Cerebellar cortex (tissue), 1 donor: ENCODE measurements at regions not wholly inside any gene's neighbourhood (a gene's known extent, or its start where the extent isn't known, plus 50 kb on each side); places are given as distances from the start of the nearest gene placed in this dataset.

Experiments used
- DNase-seq: peaks from one replicate; pipeline ENCODE4 v3.0.0-alpha.2; 2015; ENCODE audit warnings: low spot score

DNA sequence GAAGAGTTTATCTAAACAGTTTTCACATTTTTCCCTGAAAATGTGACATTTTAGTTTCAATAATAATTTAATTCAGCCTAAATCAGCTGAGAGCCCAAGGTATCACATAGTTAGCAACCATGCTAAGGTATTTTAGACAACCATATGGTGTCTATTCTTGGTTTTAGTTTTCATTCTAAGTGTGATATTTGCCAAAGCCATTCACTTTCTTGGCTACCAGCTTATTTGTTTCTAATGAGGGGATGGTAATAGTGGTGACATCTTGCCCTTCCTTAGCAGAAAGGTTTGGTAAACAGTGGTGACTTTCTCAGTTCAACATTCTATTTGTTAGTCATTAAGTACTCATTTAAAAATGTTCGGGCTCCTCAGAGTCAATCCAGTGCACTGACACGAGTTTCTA is 854.9 kb upstream of the HTR2C start:
- no peak for DNase-seq

GRCh38 chrX:113726898-113727297 is 857.0 kb upstream of the HTR2C start:
- no peak for DNase-seq

GRCh38 chrX:113726466-113726865 is 857.4 kb upstream of the HTR2C start:
- DNase-seq, result no peak

GRCh38 chrX:113726009-113726408 is 857.9 kb upstream of the HTR2C start:
- no peak for DNase-seq

GRCh38 chrX:113699939-113700338 is 859.3 kb upstream of the AMOT start:
- no peak for DNase-seq

GRCh38 chrX:113675278-113675677 is 834.6 kb upstream of the AMOT start:
- no peak for DNase-seq

- no peak for DNase-seq
These were observed 810.7 kb upstream of the AMOT start for GRCh38 chrX:113651306-113651705.

- DNase-seq, result no peak
These were observed 803.8 kb upstream of the AMOT start for GRCh38 chrX:113644426-113644825.

DNA sequence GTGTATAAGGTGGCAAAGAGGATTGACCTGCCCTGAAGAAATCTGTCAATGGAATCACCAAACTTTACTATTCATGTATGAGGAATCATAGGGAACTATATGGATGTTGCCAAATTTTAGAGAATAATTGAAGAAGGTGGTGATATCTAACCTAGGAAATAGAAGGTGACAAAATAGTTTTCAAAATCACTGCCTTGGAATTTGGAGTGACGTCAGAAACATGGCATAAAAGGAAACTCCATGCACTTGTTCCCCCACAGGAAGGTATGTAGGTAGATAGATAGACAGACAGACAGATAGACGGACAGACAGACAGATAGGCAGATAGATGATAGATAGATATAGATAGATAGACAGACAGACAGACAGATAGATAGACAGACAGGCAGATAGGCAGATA is 793.9 kb upstream of the AMOT start:
- no peak for DNase-seq

- DNase-seq, result no peak
These were observed 788.7 kb upstream of the AMOT start for GRCh38 chrX:113629326-113629725.

DNA sequence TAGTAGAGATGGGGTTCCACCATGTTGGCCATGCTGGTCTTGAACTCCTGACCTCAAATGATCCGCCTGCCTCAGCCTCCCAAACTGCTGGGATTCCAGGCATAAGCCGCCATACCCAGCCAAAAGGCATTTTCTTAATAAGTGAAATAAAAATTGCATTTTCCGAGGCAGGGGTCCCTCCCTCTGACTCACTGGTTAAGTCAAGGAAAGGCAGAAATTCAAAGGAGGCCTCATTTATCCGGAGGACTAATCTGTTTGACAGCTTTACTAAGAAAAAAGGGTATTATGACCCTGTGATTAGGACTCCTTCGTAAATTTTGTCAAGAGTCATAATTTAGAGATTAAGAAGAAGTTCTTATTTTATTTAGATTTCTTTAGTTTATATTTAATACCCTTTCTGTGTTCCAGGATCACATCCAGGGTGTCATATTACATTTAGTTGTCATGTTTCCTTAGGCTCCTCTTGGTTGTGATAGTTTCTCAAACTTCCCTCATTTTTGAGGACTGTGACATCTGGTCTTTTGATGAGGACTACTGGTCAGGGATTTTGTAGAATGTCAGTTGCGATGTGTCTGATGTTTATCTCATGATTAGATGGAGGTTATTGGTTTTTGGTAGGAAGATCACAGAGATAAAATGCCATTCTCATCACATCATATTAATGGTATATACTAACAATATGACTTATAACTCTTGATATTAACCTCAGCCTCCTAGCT is 753.7 kb upstream of the AMOT start:
- DNase-seq, result no peak

DNA sequence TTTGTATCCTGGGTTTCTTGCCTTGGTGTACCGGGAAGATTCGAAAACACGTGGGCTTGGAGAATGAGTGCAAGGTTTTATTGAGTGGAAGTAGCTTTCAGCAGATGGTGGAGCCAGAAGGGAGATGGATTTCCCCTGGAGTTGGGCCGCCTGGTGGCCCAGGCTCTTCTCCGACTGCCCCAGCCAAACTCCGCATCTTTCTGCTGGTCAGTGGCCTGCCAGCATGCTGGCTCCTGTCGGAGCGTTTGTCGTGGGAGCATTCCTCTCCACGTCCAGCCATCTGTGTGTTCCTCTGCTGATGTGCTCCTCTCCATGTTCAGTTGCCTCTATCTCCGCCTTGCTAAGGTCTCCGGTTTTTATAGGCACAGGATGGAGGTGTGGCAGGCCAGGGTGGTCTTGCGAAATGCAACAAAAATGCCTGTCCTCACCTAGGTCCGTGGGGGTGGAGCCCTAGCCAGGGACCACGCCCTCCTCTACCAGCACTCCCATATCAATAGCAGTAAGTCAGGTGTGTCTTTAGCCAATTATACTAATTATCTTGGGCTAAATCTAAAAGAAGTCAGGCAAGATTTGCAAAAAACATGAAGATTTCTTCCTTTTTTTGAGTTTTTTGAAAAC is 745.8 kb upstream of the AMOT start:
- no peak for DNase-seq

DNA sequence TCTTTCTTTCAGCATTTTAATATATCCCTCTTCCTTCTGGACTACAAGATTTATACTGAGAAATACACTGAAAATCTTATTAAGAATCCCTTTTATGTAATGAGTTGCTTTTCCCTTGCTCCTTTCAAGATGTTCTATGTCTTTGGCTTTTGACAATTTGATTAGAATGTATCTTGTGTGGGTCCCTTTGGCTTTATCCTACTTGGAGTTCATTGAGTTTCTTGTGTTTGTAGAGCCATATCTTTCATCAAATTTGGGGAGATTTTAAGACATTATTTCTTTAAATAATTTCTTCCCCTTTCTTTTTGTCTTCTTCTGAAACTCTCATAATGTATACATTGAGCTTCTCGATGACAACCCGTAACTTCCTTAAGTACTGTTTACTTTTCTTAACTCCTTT is 739.9 kb upstream of the AMOT start:
- DNase-seq, result no peak

- no peak for DNase-seq
These were observed 717.9 kb upstream of the AMOT start for GRCh38 chrX:113558576-113558975.

GRCh38 chrX:113551919-113552318 is 711.3 kb upstream of the AMOT start:
- no peak for DNase-seq

GRCh38 chrX:113548308-113549015 is 707.8 kb upstream of the AMOT start:
- DNase-seq, result no peak

- no peak for DNase-seq
These were observed 704.4 kb upstream of the AMOT start for GRCh38 chrX:113545040-113545439.

DNA sequence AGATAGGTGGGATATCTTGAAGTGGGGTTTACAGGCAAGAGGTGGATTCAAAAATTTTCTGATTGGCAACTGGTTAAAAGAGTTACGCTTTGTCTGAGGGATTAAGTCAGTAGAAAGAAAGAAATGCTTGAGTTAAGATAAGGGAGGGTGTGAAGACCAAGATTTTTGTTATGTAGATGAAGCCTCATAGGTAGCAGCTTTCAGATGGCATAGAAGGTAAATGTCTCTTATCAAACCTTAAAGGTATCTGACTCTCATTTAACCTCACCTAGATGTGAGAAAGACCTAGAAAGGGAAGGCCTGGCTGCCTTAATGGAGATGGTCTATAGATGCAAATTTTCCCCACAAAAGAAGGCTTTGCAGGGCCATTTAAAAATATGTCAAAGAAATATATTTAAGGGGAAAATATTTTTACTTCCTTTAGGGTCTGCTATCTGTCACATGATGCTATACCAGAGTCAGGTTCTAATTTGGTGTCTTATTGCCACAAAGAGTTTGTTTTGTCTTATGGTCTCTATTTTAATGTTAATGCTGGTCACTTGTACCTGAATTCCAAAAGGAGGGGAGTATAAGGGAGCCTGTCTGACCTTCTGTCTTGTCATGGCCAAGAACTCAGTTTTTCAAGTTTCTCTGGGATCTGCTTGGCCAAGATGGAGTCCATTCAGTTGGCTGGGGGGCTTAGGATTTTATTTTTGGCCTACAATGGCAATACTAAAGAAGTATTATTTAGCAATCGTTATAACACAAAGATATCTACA is 699.1 kb upstream of the AMOT start:
- DNase-seq, result no peak

GRCh38 chrX:113529426-113530013 is 688.9 kb upstream of the AMOT start:
- no peak for DNase-seq

GRCh38 chrX:113522814-113523213 is 682.2 kb upstream of the AMOT start:
- DNase-seq, result no peak

- no peak for DNase-seq
These were observed 674.3 kb upstream of the AMOT start for GRCh38 chrX:113514906-113515305.

- DNase-seq, result no peak
These were observed 672.2 kb upstream of the AMOT start for GRCh38 chrX:113512700-113513395.
